SK-N-DZ (cell line): ENCODE measurements at regions not wholly inside any gene's neighbourhood (a gene's known extent, or its start where the extent isn't known, plus 50 kb on each side); places are given as distances from the start of the nearest gene placed in this dataset.

ENCODE experiments used
- DNase-seq: peaks from one replicate; pipeline ENCODE4 v3.0.0-alpha.2; 2015; ENCODE audit warnings: low spot score

- no peak for DNase-seq
Measured at GRCh38 chr20:11207749-11208502, 534.1 kb upstream of the JAG1 start.

GRCh38 chr20:11210611-11211010, 536.8 kb upstream of the JAG1 start:
- no peak for DNase-seq

- no peak for DNase-seq
Measured at GRCh38 chr20:11212272-11212671, 538.5 kb upstream of the JAG1 start.

- DNase-seq: no peak
Measured at GRCh38 chr20:11212902-11213301, 539.1 kb upstream of the JAG1 start.

GRCh38 chr20:11214256-11214840, 540.5 kb upstream of the JAG1 start:
- no peak for DNase-seq

- DNase-seq: no peak
Measured at GRCh38 chr20:11216451-11217314, 542.9 kb upstream of the JAG1 start.

- DNase-seq: no peak
Measured at GRCh38 chr20:11217326-11218172, 543.8 kb upstream of the JAG1 start.

- no peak for DNase-seq
Measured at GRCh38 chr20:11218173-11218680, 544.4 kb upstream of the JAG1 start.

- no peak for DNase-seq
Measured at GRCh38 chr20:11219192-11219591, 545.4 kb upstream of the JAG1 start.

- no peak for DNase-seq
Measured at GRCh38 chr20:11221046-11221445, 547.2 kb upstream of the JAG1 start.

GRCh38 chr20:11222243-11222642, 548.4 kb upstream of the JAG1 start:
- DNase-seq: no peak

GRCh38 chr20:11227602-11228001, 553.8 kb upstream of the JAG1 start:
- DNase-seq: no peak

- no peak for DNase-seq
Measured at GRCh38 chr20:11229772-11230171, 556.0 kb upstream of the JAG1 start.

GRCh38 chr20:11230999-11231398, 557.2 kb upstream of the JAG1 start:
- no peak for DNase-seq

- no peak for DNase-seq
Measured at GRCh38 chr20:11231742-11232648, 558.2 kb upstream of the JAG1 start.

GRCh38 chr20:11232896-11233295, 559.1 kb upstream of the JAG1 start:
- no peak for DNase-seq

GRCh38 chr20:11234181-11234580, 560.4 kb upstream of the JAG1 start:
- no peak for DNase-seq

- no peak for DNase-seq
Measured at GRCh38 chr20:11234608-11235007, 560.8 kb upstream of the JAG1 start.

GRCh38 chr20:11235058-11235457, 561.3 kb upstream of the JAG1 start:
- DNase-seq: no peak

GRCh38 chr20:11242320-11242719, 568.5 kb upstream of the JAG1 start:
- no peak for DNase-seq
